ENCODE measurements at regions not wholly inside any gene's neighbourhood (a gene's known extent, or its start where the extent isn't known, plus 50 kb on each side); places are given as distances from the start of the nearest gene placed in this dataset.

DNA sequence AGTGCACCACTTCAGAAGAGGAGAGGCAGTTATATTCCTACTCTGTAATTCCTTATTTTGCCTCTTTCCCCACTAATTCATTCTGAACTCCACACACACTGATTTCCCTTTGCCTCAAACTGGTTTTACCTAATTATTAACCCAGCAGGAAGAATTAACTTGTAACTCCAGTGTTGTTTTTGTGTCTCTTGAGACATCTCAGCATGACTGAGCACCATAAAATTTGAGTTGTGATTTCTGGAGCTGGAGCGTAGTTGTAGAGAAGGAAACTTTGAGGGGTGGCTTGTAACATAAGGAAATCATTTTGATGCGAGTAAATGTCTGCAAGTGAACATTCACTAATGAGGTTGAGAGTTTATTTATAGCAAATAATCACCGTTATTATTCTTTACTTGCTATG is 265.2 kb downstream of the TMEM38B start:
- Histone ChIP-seq H3K4me3 (ENCODE audit: low read length) (no peak overlapping the region), H3K9me2 (replicated peaks; ENCODE audit: insufficient read depth, low read length) (no peaks in the 10 kb centered on the region), H3K27ac (ENCODE audit: low read length) (no peak overlapping the region), H3K4me2 (ENCODE audit: low read depth, low read length) (no peak overlapping the region), H2AFZ (ENCODE audit: low read length) (no peak overlapping the region), H3K9ac (ENCODE audit: low read length) (no peak overlapping the region), H3K79me2 (ENCODE audit: low read length) (no peaks in the 10 kb centered on the region), H3K4me1 (ENCODE audit: low read length) (no peaks in the 10 kb centered on the region), H3K9me3 (replicated peaks; ENCODE audit: insufficient read depth, low read length) (no peaks in the 10 kb centered on the region), H3K36me3 (replicated peaks; ENCODE audit: insufficient read depth, low read length) (no peaks in the 10 kb centered on the region), H4K20me1 (ENCODE audit: insufficient read depth, low read length) (no peaks in the 10 kb centered on the region), H3F3A (ENCODE audit: insufficient read depth, low read length) (no peaks in the 10 kb centered on the region), H3K27me3 (replicated peaks; ENCODE audit: insufficient read depth, low read length) (no peaks in the 10 kb centered on the region)
- TF ChIP-seq EZH2phosphoT487 (IDR thresholded peaks at IDR 0.05; ENCODE audit: low read length) (no peak), EZH2 (optimal IDR thresholded peaks at IDR 0.05; ENCODE audit: low read depth, low read length) (no peak)
- DNase-seq, result no peak

DNA sequence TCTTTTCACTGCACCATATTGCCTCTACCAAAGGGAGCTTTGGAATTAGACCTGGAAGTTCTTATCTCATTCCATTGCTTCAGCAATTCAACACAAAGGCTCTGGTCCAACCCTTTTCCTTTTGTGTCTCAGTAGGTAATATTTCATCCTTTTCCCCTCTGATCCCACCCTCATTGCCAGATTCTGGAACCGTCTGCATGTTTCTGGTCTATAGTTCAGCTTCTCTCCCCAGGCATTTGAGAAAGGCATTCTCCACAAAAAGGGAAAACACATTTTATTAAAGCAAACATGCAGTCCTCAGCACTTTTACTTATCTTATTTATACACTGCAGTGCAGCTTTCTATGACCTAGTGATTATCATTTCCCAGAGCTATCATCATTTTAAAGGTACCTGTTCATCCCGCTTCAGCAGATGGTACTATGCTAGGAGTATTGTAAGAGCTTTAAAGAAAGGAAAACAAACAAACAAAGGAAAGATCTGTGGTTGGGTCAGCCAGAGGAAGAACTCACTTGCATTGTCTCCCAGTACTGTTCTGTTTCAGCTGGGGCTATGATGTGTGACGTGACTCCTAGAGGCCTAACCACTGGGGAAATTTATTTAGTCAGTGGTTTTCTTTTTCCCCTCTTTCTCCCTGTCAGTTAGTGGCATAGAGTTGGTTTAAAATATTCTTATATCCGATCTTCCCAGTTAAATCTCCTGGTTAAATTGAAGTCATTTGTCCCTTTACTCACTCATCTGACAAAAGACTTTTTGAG is 269.2 kb downstream of the TMEM38B start:
- H3F3A ChIP-seq (ENCODE audit: insufficient read depth, low read length), result no peaks in the 10 kb centered on the region
- H3K36me3 ChIP-seq (replicated peaks; ENCODE audit: insufficient read depth, low read length), result no peaks in the 10 kb centered on the region
- no peak overlapping the region for H3K27ac ChIP-seq (ENCODE audit: low read length)
- no peaks in the 10 kb centered on the region for H3K9me2 ChIP-seq (replicated peaks; ENCODE audit: insufficient read depth, low read length)
- no peak overlapping the region for H3K9ac ChIP-seq (ENCODE audit: low read length)
- H3K27me3 ChIP-seq (replicated peaks; ENCODE audit: insufficient read depth, low read length), result no peaks in the 10 kb centered on the region
- no peaks in the 10 kb centered on the region for H3K4me1 ChIP-seq (ENCODE audit: low read length)
- H2AFZ ChIP-seq (ENCODE audit: low read length), result no peak overlapping the region
- no peak overlapping the region for H3K4me2 ChIP-seq (ENCODE audit: low read depth, low read length)
- H3K9me3 ChIP-seq (replicated peaks; ENCODE audit: insufficient read depth, low read length), result no peaks in the 10 kb centered on the region
- DNase-seq, result no peak
- H3K4me3 ChIP-seq (ENCODE audit: low read length), result no peak overlapping the region
- no peaks in the 10 kb centered on the region for H3K79me2 ChIP-seq (ENCODE audit: low read length)
- no peaks in the 10 kb centered on the region for H4K20me1 ChIP-seq (ENCODE audit: insufficient read depth, low read length)
- TF ChIP-seq EZH2 (optimal IDR thresholded peaks at IDR 0.05; ENCODE audit: low read depth, low read length), result no peak
- TF ChIP-seq, protein P1, sequence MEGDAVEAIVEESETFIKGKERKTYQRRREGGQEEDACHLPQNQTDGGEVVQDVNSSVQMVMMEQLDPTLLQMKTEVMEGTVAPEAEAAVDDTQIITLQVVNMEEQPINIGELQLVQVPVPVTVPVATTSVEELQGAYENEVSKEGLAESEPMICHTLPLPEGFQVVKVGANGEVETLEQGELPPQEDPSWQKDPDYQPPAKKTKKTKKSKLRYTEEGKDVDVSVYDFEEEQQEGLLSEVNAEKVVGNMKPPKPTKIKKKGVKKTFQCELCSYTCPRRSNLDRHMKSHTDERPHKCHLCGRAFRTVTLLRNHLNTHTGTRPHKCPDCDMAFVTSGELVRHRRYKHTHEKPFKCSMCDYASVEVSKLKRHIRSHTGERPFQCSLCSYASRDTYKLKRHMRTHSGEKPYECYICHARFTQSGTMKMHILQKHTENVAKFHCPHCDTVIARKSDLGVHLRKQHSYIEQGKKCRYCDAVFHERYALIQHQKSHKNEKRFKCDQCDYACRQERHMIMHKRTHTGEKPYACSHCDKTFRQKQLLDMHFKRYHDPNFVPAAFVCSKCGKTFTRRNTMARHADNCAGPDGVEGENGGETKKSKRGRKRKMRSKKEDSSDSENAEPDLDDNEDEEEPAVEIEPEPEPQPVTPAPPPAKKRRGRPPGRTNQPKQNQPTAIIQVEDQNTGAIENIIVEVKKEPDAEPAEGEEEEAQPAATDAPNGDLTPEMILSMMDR (IDR thresholded peaks at IDR 0.05; ENCODE audit: low read length), result no peak
- no peak for TF ChIP-seq EZH2phosphoT487 (IDR thresholded peaks at IDR 0.05; ENCODE audit: low read length)

DNA sequence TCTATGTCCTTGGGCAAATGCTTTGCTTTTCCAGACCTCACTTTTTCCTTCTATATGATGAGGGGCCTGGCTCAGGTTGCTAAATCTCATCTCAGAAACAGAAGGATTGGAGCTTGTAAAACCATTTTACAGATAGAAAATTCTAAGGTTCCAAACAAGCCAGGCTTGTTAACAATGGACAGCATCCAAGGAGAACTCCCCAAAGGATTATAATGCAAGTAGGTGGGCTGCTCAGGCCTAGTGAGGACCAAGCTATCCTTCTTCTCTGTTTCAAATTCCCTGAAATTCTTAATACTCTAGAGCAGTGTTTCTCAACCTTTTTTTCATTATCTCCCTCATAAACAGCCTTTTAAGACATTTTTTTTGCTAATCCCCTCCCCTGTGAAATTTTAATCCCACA is 269.8 kb downstream of the TMEM38B start:
- DNase-seq, result no peak
- Histone ChIP-seq H3K36me3 (replicated peaks; ENCODE audit: insufficient read depth, low read length) (no peaks in the 10 kb centered on the region), H3F3A (ENCODE audit: insufficient read depth, low read length) (no peaks in the 10 kb centered on the region), H2AFZ (ENCODE audit: low read length) (no peak overlapping the region), H4K20me1 (ENCODE audit: insufficient read depth, low read length) (no peaks in the 10 kb centered on the region), H3K9me3 (replicated peaks; ENCODE audit: insufficient read depth, low read length) (no peaks in the 10 kb centered on the region), H3K9ac (ENCODE audit: low read length) (no peak overlapping the region), H3K9me2 (replicated peaks; ENCODE audit: insufficient read depth, low read length) (no peaks in the 10 kb centered on the region), H3K27ac (ENCODE audit: low read length) (no peak overlapping the region), H3K4me3 (ENCODE audit: low read length) (no peak overlapping the region), H3K4me1 (ENCODE audit: low read length) (no peaks in the 10 kb centered on the region), H3K79me2 (ENCODE audit: low read length) (no peaks in the 10 kb centered on the region), H3K27me3 (replicated peaks; ENCODE audit: insufficient read depth, low read length) (no peaks in the 10 kb centered on the region), H3K4me2 (ENCODE audit: low read depth, low read length) (no peak overlapping the region)
- no peak for TF ChIP-seq EZH2 (optimal IDR thresholded peaks at IDR 0.05; ENCODE audit: low read depth, low read length)

DNA sequence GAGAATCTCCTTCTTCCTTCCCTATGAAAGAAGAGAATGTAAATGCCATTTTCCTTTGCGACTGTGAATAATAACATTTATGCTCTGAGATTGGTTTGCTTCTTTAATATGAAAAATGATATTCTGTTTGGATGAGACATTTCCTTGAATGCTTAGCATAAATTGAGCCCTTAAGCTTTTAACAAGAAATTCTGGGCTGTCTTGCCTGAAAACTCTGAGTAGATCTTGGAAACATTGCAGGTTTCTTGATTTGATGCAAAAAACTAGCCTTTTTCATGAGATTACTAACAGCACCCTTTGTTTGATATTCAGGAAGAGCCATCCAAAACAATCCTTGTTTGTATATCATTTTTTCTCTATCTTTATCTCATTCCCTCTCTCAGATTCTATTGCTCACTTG is 272.5 kb downstream of the TMEM38B start:
- no peaks in the 10 kb centered on the region for H3K9me3 ChIP-seq (replicated peaks; ENCODE audit: insufficient read depth, low read length)
- H3K4me2 ChIP-seq (ENCODE audit: low read depth, low read length), result no peak overlapping the region
- no peaks in the 10 kb centered on the region for H3K4me1 ChIP-seq (ENCODE audit: low read length)
- no peaks in the 10 kb centered on the region for H3K9me2 ChIP-seq (replicated peaks; ENCODE audit: insufficient read depth, low read length)
- no peaks in the 10 kb centered on the region for H3K36me3 ChIP-seq (replicated peaks; ENCODE audit: insufficient read depth, low read length)
- H3K79me2 ChIP-seq (ENCODE audit: low read length), result no peaks in the 10 kb centered on the region
- DNase-seq, result no peak
- no peak overlapping the region for H3K27ac ChIP-seq (ENCODE audit: low read length)
- no peaks in the 10 kb centered on the region for H3K27me3 ChIP-seq (replicated peaks; ENCODE audit: insufficient read depth, low read length)
- TF ChIP-seq EZH2 (optimal IDR thresholded peaks at IDR 0.05; ENCODE audit: low read depth, low read length), result no peak
- no peak for TF ChIP-seq EZH2phosphoT487 (IDR thresholded peaks at IDR 0.05; ENCODE audit: low read length)
- TF ChIP-seq, protein P1 (IDR thresholded peaks at IDR 0.05; ENCODE audit: low read length), result no peak
- H3F3A ChIP-seq (ENCODE audit: insufficient read depth, low read length), result no peaks in the 10 kb centered on the region
- H4K20me1 ChIP-seq (ENCODE audit: insufficient read depth, low read length), result no peaks in the 10 kb centered on the region
- H3K9ac ChIP-seq (ENCODE audit: low read length), result no peak overlapping the region
- no peak overlapping the region for H3K4me3 ChIP-seq (ENCODE audit: low read length)
- no peak overlapping the region for H2AFZ ChIP-seq (ENCODE audit: low read length)

Measured in MM.1S (cell line).